Epithelial cell of proximal tubule (primary cell): ENCODE measurements at regions not wholly inside any gene's neighbourhood (a gene's known extent, or its start where the extent isn't known, plus 50 kb on each side); places are given as distances from the start of the nearest gene placed in this dataset.

Experiments
- DNase-seq: peaks from one replicate; pipeline ENCODE4 v3.0.0-alpha.2; 2011; ENCODE audit warnings: low read depth
- H3K4me3 ChIP-seq: 2 replicates; pipeline ENCODE4 v1.5.1; 2011; ENCODE audit warnings: low read depth, mild to moderate bottlenecking, low read length
- TF ChIP-seq, protein P1 (sequence below): conservative IDR thresholded peaks from 2 replicates; pipeline ENCODE4 v1.5.1; 2012; ENCODE audit warnings: low read depth, mild to moderate bottlenecking, low read length

DNA sequence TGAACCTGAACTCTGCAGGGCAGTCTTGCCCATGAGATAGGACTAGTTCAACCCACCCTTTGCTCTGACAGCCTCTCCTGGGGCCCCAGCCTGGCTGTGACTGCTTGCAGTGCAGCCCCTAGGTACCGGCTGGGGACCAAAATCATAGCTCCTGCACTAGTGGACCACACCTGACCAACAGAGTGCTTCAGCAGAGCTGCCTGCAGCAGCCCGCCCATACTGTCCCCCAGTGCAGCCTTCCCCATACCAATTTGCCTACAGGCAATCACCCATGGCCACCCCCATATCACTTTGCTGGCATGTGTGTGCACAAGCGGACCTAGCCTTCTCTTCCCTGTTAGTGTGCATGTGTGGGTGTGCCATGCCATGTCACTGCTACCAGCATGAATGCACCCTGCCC is 347.6 kb upstream of the MPDZ start:
- TF ChIP-seq, protein P1, sequence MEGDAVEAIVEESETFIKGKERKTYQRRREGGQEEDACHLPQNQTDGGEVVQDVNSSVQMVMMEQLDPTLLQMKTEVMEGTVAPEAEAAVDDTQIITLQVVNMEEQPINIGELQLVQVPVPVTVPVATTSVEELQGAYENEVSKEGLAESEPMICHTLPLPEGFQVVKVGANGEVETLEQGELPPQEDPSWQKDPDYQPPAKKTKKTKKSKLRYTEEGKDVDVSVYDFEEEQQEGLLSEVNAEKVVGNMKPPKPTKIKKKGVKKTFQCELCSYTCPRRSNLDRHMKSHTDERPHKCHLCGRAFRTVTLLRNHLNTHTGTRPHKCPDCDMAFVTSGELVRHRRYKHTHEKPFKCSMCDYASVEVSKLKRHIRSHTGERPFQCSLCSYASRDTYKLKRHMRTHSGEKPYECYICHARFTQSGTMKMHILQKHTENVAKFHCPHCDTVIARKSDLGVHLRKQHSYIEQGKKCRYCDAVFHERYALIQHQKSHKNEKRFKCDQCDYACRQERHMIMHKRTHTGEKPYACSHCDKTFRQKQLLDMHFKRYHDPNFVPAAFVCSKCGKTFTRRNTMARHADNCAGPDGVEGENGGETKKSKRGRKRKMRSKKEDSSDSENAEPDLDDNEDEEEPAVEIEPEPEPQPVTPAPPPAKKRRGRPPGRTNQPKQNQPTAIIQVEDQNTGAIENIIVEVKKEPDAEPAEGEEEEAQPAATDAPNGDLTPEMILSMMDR, result no peak
- no peak for DNase-seq
- no peak overlapping the region for H3K4me3 ChIP-seq

DNA sequence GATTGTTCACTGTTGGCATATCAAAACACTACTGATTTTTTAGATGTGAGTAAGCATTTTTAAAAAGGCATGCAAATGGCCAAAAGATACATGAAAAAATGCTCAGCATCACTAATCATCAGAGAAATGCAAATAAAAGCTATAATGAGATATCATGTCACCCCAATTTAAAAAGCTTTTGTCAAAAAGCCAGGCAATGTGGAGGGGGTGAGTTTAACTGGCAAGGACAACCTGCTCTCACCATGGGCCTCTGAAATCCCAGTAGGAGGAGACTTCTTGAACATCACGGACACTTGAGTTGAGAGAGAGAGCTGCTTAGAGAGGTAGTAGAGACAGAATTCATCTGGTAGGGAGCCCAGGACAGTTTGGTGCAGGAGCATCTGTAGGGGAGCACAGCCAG is 347.1 kb upstream of the MPDZ start:
- DNase-seq, result no peak
- no peak overlapping the region for H3K4me3 ChIP-seq
- TF ChIP-seq, protein P1, result no peak

DNA sequence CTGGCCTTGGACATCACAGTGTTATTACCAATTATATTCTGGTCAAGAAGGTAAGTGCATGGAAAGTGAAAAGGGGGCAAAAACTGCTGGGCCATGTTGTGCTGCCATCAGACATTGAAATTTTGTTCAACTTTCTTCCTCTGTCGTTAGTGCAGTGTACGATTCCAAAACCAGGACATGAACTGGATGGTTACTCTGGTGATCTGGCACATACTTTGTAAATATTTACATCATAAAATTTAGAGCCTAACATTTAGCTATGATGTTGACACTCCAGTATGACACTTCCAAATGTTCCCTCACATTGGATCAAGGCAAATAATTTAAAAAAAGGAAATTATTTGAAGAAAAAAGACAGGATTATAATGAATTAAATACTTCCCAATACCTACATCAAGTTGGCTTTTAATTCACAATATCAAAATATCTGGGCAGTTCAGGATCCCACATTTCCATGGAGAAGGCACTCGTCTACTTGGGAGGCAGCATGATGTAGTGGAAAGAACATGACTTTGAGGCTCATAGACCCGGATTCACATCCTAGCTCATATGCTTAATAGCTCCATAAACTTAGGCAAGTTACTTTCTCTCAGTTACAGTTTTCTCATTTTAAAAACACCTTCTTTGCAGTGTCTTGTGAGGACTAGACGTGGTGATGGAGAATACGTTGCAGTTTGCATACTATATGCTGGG is 342.5 kb upstream of the MPDZ start:
- TF ChIP-seq, protein P1, result no peak
- H3K4me3 ChIP-seq, result no peak overlapping the region
- DNase-seq, result no peak

DNA sequence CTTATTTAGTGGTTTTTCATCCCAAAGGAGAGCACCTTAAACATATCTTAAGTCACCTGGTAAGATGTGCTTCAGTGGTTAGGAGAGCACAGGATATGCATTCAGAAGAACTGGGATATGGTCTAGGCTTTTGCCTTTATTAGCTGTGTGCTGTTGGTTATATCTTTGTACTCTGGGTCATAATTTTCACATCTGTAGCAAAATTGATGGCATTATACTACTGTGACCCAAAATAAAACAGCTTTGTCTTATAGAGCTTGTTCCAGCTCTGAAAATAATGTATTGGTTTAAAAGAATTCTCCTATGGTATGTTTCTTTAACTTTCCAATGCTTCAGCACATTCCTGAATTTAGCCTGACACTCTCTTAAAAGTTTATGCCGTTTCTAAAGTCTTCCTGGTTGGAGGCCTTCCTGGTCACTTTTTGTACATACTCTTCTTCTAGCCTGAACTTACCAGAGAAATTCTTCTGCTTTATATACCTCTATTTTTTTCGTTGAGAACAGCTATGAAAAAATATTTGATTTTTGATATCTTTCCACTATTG is 337.1 kb upstream of the MPDZ start:
- TF ChIP-seq, protein P1, result no peak
- no peak for DNase-seq
- no peak overlapping the region for H3K4me3 ChIP-seq

DNA sequence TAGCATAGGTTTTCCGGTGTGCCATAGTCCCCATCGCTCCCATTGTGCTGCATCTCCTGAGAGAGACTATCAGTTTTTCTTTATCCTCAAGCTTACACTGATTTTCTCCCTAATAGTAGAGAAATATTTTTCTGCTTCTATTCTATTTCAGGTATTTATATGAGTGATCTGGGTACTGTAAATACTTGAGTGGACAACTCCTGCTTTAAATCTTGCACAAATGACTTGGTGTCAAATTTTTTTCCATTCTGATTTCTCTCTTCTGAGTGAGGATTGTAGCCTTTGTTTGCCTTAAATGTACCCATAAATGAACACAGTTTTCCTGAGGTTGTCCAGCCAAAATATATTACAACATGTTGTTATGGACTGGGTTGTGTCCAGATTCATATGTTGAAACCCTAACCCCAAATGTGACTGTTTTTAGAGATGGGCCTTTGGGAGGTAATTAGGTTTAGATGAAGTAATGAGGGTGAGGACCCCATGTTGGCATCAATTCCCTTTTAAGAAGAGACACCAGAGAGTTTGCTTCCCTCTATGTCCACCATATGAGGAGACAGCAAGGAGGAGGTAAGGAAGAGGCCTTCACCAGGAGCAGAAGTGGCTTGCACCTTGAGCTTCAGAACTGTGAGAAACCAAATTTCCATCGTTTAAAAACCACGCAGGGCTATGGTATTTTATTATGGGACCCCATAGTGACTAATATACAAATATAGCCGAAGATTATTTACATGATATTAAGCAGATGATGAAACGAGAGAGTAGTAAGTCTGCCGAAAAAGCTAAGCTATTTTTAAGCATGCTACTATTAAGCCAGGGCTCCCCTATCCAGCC is 336.4 kb upstream of the MPDZ start:
- no peak for DNase-seq
- TF ChIP-seq, protein P1, result no peak
- H3K4me3 ChIP-seq, result no peak overlapping the region

DNA sequence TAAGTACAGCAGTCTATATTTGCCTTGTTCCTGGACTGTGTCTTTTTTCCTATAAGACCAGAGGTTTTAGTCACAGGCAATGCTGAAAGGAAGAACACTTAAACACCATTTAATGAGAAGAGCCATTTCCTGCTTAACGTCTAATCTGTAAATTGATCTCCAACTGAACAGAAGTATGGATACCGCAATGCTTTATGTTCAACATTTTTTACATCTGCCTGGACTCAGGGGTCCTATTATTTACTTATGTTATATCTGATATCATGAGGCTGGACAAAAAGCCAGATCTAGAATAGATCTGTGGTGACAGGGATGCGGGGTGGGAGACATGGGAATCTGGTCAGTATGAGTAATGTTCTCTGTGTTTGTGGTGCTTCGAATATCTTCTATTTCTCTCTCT is 334.6 kb upstream of the MPDZ start:
- H3K4me3 ChIP-seq, result no peak overlapping the region
- TF ChIP-seq, protein P1, result no peak
- no peak for DNase-seq
